CD4-positive, alpha-beta T cell (primary cell): ENCODE measurements at regions not wholly inside any gene's neighbourhood (a gene's known extent, or its start where the extent isn't known, plus 50 kb on each side); places are given as distances from the start of the nearest gene placed in this dataset.

Experiments used
- ATAC-seq: fragments of 200-7000 bp; cut with Tn5 transposase; one replicate; pipeline ENCODE4 v1.10.0; 2022; ENCODE audit warnings: mild to moderate bottlenecking; ENCODE audit not compliant: poor library complexity
- CTCF ChIA-PET: fragments of 350-600 bp; sonication (Branson Sonifier 250); formaldehyde crosslinking; loops from one replicate; lab custom pipeline; 2021; ENCODE audit warnings: antibody characterized with exemption, inconsistent platforms; lab: Charles Lee
- POLR2A ChIA-PET: fragments of 350-600 bp; sonication (Branson Sonifier 250); formaldehyde crosslinking; loops from one replicate; lab custom pipeline; 2021; ENCODE audit warnings: antibody characterized with exemption, inconsistent platforms; lab: Charles Lee
- DNase-seq, 14 experiments: peaks; one replicate each; pipeline ENCODE4 v3.0.0-alpha.2; 2013 to 2020; ENCODE audit warnings: mixed read lengths in 2 of 14
- H3K27ac ChIP-seq, 2 donors: one replicate each; pipeline versions ENCODE4 v1.5.1 to v1.7.0; 2013; ENCODE audit warnings: low read length in 2 of 2, low read depth in 1 of 2, mild to moderate bottlenecking in 1 of 2
- H3K27me3 ChIP-seq, 2 experiments: 1 replicate in 1 of 2; 2 replicates in 1 of 2; pipeline versions ENCODE4 v1.6.1 to v1.7.0; 2013; ENCODE audit warnings: low read length in 2 of 2, control low read depth in 1 of 2, mild to moderate bottlenecking in 1 of 2, moderate library complexity in 1 of 2; ENCODE audit not compliant: insufficient read depth in 2 of 2, control insufficient read depth in 1 of 2
- H3K36me3 ChIP-seq: one replicate; pipeline ENCODE4 v1.6.1; 2013; ENCODE audit warnings: low read length, control low read depth; ENCODE audit not compliant: insufficient read depth
- H3K4me1 ChIP-seq: one replicate; pipeline ENCODE4 v1.6.1; 2013; ENCODE audit warnings: low read length, control low read depth; ENCODE audit not compliant: insufficient read depth
- H3K4me3 ChIP-seq: one replicate; pipeline ENCODE4 v1.5.1; 2013; ENCODE audit warnings: mild to moderate bottlenecking, low read length, moderate library complexity
- H3K9me3 ChIP-seq, 2 experiments: 1 replicate in 1 of 2; 2 replicates in 1 of 2; pipeline versions ENCODE4 v1.6.1 to v1.7.0; 2013; ENCODE audit warnings: low read length in 2 of 2, mild to moderate bottlenecking in 2 of 2, control low read depth in 1 of 2, moderate library complexity in 1 of 2; ENCODE audit not compliant: control insufficient read depth in 1 of 2, insufficient read depth in 1 of 2
- H3K27ac Mint-ChIP-seq: one replicate; pipeline ENCODE4 v1.8.0; 2020; ENCODE audit warnings: mixed read lengths
- H3K27me3 Mint-ChIP-seq: one replicate; pipeline ENCODE4 v1.8.0; 2021; ENCODE audit warnings: mixed read lengths
- H3K36me3 Mint-ChIP-seq: one replicate; pipeline ENCODE4 v1.8.0; 2021; ENCODE audit warnings: low read depth, mixed read lengths
- H3K4me1 Mint-ChIP-seq: one replicate; pipeline ENCODE4 v1.8.0; 2021; ENCODE audit warnings: low read depth, mixed read lengths
- H3K4me3 Mint-ChIP-seq: one replicate; pipeline ENCODE4 v1.8.0; 2020; ENCODE audit warnings: mild to moderate bottlenecking, mixed read lengths
- H3K9me3 Mint-ChIP-seq: one replicate; pipeline ENCODE4 v1.8.0; 2020; ENCODE audit warnings: mixed read lengths
- intact Hi-C, 2 experiments: fragments of 100-400 bp; cut with DNase I in 1 of 2; cut with micrococcal nuclease in 1 of 2; formaldehyde crosslinking; loops; one replicate each; pipeline versions ENCODE4 v1.15.1 to v1.9.0; 2023 to 2025; cut with DNase I, micrococcal nuclease
- TF ChIP-seq, protein P1 (sequence below): fragments of 200-600 bp; IDR thresholded peaks from one replicate; pipeline ENCODE4 v1.8.0; 2022; ENCODE audit warnings: antibody characterized with exemption, mild to moderate bottlenecking

DNA sequence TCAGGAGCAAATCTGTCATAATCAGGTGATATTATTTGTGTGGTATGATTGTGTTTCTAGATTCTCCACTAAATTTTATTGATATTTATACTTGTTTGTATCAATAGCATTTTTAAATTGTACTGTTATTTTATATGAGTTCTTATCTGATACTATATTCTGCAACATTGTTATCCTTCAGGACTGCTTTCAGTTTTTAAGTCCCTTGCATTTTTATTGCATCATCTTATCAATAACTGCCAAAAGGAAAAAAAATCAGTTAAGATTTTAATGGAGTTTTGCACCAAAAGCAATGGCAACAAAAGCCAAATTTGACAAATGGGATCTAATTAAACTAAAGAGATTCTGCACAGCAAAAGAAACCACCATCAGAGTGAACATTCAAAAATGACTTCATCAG lies 741.3 kb upstream of the CTNND2 start:
- Mint-ChIP-seq H3K27ac (no peak overlapping the region), H3K36me3 (no peaks in the 10 kb centered on the region), H3K4me3 (no peak overlapping the region), H3K4me1 (no peaks in the 10 kb centered on the region), H3K27me3 (no peaks in the 10 kb centered on the region), H3K9me3 (peaks cover 15% of the 10 kb centered on the region)
- H3K9me3 ChIP-seq: peaks cover 4% of the 10 kb centered on the region in 2 experiments
- DNase-seq (no peak), ATAC-seq (no peak)
- H3K4me3 ChIP-seq: no peak overlapping the region
- H3K27me3 ChIP-seq: no peaks in the 10 kb centered on the region
- H3K36me3 ChIP-seq: no peaks in the 10 kb centered on the region
- ChIA-PET CTCF (no interaction called here), POLR2A (no interaction called here)
- no peak overlapping the region for H3K27ac ChIP-seq
- intact Hi-C loops: no loop called here
- no peaks in the 10 kb centered on the region for H3K4me1 ChIP-seq
- TF ChIP-seq, protein P1, sequence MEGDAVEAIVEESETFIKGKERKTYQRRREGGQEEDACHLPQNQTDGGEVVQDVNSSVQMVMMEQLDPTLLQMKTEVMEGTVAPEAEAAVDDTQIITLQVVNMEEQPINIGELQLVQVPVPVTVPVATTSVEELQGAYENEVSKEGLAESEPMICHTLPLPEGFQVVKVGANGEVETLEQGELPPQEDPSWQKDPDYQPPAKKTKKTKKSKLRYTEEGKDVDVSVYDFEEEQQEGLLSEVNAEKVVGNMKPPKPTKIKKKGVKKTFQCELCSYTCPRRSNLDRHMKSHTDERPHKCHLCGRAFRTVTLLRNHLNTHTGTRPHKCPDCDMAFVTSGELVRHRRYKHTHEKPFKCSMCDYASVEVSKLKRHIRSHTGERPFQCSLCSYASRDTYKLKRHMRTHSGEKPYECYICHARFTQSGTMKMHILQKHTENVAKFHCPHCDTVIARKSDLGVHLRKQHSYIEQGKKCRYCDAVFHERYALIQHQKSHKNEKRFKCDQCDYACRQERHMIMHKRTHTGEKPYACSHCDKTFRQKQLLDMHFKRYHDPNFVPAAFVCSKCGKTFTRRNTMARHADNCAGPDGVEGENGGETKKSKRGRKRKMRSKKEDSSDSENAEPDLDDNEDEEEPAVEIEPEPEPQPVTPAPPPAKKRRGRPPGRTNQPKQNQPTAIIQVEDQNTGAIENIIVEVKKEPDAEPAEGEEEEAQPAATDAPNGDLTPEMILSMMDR: no peak

GRCh38 chr5:12636209-12636608 lies 732.0 kb upstream of the CTNND2 start:
- no peaks in the 10 kb centered on the region for H3K27me3 ChIP-seq
- H3K4me1 ChIP-seq: no peaks in the 10 kb centered on the region
- DNase-seq (no peak), ATAC-seq (no peak)
- no peaks in the 10 kb centered on the region for H3K4me1 Mint-ChIP-seq
- no peak overlapping the region for H3K4me3 ChIP-seq
- no peak overlapping the region for H3K27ac ChIP-seq
- ChIA-PET POLR2A (no interaction called here), CTCF (no interaction called here)
- TF ChIP-seq, protein P1: no peak
- peaks cover 0 to 8% of the 10 kb centered on the region in 2 experiments for H3K9me3 ChIP-seq
- H3K36me3 ChIP-seq: no peaks in the 10 kb centered on the region
- H3K9me3 Mint-ChIP-seq: peaks cover 21% of the 10 kb centered on the region
- no peaks in the 10 kb centered on the region for H3K36me3 Mint-ChIP-seq
- no peak overlapping the region for H3K4me3 Mint-ChIP-seq
- intact Hi-C loops: no loop called here
- no peak overlapping the region for H3K27ac Mint-ChIP-seq
- H3K27me3 Mint-ChIP-seq: no peaks in the 10 kb centered on the region

DNA sequence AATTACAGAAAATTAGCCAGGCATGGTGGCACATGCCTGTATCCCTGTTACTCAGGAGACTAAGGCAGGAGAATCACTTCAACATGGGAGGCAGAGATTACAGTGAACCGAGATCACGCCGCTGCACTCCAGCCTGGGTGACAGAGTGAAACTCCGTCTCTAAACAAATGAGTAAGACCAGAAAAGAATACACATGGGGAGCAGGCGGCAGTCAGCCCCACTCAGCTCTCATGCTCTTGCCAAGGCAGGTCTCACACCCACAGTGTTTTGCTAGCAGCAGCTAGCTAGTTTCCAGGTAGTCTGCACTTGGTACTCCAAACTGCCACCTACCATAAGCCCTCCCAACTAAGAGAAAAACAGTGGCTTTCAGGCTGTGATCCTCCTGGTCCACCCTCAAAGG lies 722.3 kb upstream of the CTNND2 start:
- H3K4me3 Mint-ChIP-seq: no peak overlapping the region
- Histone ChIP-seq H3K36me3 (no peaks in the 10 kb centered on the region), H3K9me3 (peaks cover 11 to 24% of the 10 kb centered on the region in 2 experiments), H3K4me1 (no peaks in the 10 kb centered on the region), H3K27ac (no peak overlapping the region), H3K4me3 (no peak overlapping the region), H3K27me3 (no peaks in the 10 kb centered on the region)
- H3K27ac Mint-ChIP-seq: no peak overlapping the region
- POLR2A ChIA-PET: no interaction called here
- H3K27me3 Mint-ChIP-seq: no peaks in the 10 kb centered on the region
- CTCF ChIA-PET: no interaction called here
- H3K36me3 Mint-ChIP-seq: no peaks in the 10 kb centered on the region
- H3K4me1 Mint-ChIP-seq: no peaks in the 10 kb centered on the region
- no peak for ATAC-seq
- TF ChIP-seq, protein P1: no peak
- no peak for DNase-seq
- intact Hi-C loops: no loop called here
- peaks cover 12% of the 10 kb centered on the region for H3K9me3 Mint-ChIP-seq
